HFFc6 (cell line): ENCODE measurements at regions not wholly inside any gene's neighbourhood (a gene's known extent, or its start where the extent isn't known, plus 50 kb on each side); places are given as distances from the start of the nearest gene placed in this dataset.

Source experiments
- DNase-seq: peaks from one replicate; pipeline ENCODE4 v3.0.0-alpha.2; 2018
- H3K27ac Mint-ChIP-seq: 2 replicates; pipeline ENCODE4 v1.8.0; 2020; ENCODE audit warnings: mild to moderate bottlenecking, mixed read lengths
- H3K27me3 Mint-ChIP-seq: 2 replicates; pipeline ENCODE4 v1.8.0; 2021; ENCODE audit warnings: mild to moderate bottlenecking, moderate library complexity, mixed read lengths; ENCODE audit not compliant: insufficient read depth
- H3K36me3 Mint-ChIP-seq: 2 replicates; pipeline ENCODE4 v1.8.0; 2021; ENCODE audit warnings: low read depth, mixed read lengths
- H3K4me1 Mint-ChIP-seq: 2 replicates; pipeline ENCODE4 v1.8.0; 2020; ENCODE audit warnings: low read depth, mixed read lengths
- H3K4me3 Mint-ChIP-seq: 2 replicates; pipeline ENCODE4 v1.8.0; 2020; ENCODE audit warnings: mild to moderate bottlenecking, moderate library complexity, mixed read lengths
- H3K9me3 Mint-ChIP-seq: 2 replicates; pipeline ENCODE4 v1.8.0; 2020; ENCODE audit warnings: mild to moderate bottlenecking, mixed read lengths
- CTCF ChIP-seq: fragments of 200-600 bp; sonication (generic); IDR thresholded peaks from 2 replicates; pipeline ENCODE4 v1.5.0; 2021; ENCODE audit warnings: antibody characterized with exemption, mild to moderate bottlenecking

- no peak overlapping the region for H3K4me3 Mint-ChIP-seq
- no peak for DNase-seq
- no peak for TF ChIP-seq CTCF
- H3K4me1 Mint-ChIP-seq: no peaks in the 10 kb centered on the region
- H3K36me3 Mint-ChIP-seq: no peaks in the 10 kb centered on the region; the same call in 1 of the 2 replicates
- peaks cover 20% of the 10 kb centered on the region for H3K9me3 Mint-ChIP-seq
- H3K27me3 Mint-ChIP-seq: no peaks in the 10 kb centered on the region; the same call in none of the 2 replicates
- no peak overlapping the region for H3K27ac Mint-ChIP-seq
These were observed 85.1 kb upstream of the SDK1 start for GRCh38 chr7:3215624-3216585.

DNA sequence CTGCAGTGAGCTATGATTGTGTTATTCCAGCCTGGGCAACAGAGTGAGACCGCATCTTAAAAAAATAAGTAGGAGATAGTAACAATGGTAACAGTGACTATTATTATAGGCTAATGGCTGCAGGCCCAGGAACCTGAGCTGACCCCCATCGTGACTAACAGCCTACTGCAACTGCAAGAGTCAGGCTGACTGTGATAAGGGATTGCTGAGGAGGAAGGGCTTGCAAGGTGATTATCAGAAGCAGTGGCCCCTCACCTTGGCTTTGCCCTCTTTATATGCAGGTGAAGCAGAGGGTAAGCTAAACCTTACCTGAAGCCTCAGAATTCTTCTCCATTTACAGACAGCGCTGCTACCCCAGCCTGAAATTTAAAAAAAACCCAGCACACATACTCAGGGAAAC is 83.9 kb upstream of the SDK1 start:
- H3K4me1 Mint-ChIP-seq: no peaks in the 10 kb centered on the region
- no peak overlapping the region for H3K4me3 Mint-ChIP-seq
- H3K9me3 Mint-ChIP-seq: peaks cover 15% of the 10 kb centered on the region
- H3K36me3 Mint-ChIP-seq: no peaks in the 10 kb centered on the region; the same call in 1 of the 2 replicates
- DNase-seq: no peak
- no peak for TF ChIP-seq CTCF
- H3K27me3 Mint-ChIP-seq: no peaks in the 10 kb centered on the region; the same call in 1 of the 2 replicates
- no peak overlapping the region for H3K27ac Mint-ChIP-seq

GRCh38 chr7:3218411-3219225 is 82.4 kb upstream of the SDK1 start:
- H3K9me3 Mint-ChIP-seq: peaks cover 12% of the 10 kb centered on the region
- no peak overlapping the region for H3K4me3 Mint-ChIP-seq
- no peaks in the 10 kb centered on the region for H3K4me1 Mint-ChIP-seq
- no peaks in the 10 kb centered on the region; the same call in 1 of the 2 replicates for H3K27me3 Mint-ChIP-seq
- H3K27ac Mint-ChIP-seq: no peak overlapping the region
- no peak for TF ChIP-seq CTCF
- no peak for DNase-seq
- H3K36me3 Mint-ChIP-seq: no peaks in the 10 kb centered on the region

DNA sequence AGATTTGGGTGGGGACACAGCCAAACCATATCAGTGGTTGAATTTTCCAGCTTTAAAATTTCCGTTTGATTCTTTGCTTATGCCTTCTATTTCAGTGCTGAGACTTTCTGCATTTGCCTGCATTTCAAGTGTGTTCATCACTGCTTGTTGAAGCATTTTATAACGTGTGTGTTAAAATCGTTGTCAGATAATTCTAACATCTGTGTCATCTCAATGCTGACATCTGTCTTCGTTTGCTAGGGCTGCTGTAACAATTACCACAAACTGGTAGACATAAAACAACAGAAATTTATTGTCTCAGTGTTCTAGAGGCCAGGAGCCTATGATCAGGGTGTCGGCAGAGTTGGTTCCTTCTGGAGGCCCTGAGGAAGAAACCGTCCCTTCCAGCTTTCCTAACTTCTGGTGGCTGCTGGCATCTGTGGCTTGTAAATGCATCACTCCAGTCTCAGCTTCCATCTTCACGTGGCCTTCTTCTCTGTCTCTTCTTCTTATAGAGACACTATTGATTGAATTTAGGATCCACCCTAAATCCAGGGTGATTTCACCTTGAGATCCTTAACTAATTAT is 71.1 kb upstream of the SDK1 start:
- Mint-ChIP-seq H3K36me3 (no peaks in the 10 kb centered on the region), H3K4me1 (no peaks in the 10 kb centered on the region), H3K27ac (no peak overlapping the region), H3K9me3 (peaks cover 39% of the 10 kb centered on the region), H3K27me3 (peaks cover 2% of the 10 kb centered on the region), H3K4me3 (no peak overlapping the region)
- DNase-seq: no peak
- no peak for TF ChIP-seq CTCF

DNA sequence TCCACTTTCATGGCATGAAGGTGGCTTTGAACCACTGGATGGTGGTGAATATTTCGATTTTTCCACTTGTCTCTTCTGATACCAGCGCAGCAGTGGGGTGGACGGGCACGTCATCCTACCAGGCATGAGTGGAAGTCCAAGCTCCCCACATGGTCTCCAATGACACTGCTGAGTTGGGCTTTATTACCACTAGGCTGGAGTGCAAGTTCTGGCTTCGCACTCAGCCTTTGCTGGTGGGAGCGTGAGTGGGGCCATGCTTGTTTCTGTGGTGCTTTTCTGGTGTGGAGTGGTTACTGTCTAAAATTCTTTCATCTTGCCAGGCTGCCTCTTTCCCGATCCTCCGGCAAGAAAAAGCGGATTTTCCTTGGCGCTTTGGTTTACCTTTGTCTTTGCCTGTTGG is 70.1 kb upstream of the SDK1 start:
- no peaks in the 10 kb centered on the region; the same call in 1 of the 2 replicates for H3K27me3 Mint-ChIP-seq

More for the DNA sequence above, 70.1 kb upstream of the SDK1 start:
- H3K4me3 Mint-ChIP-seq: no peak overlapping the region
- no peak for TF ChIP-seq CTCF
- no peak for DNase-seq
- peaks cover 46% of the 10 kb centered on the region for H3K9me3 Mint-ChIP-seq
- H3K36me3 Mint-ChIP-seq: no peaks in the 10 kb centered on the region; the same call in 1 of the 2 replicates
- no peak overlapping the region for H3K27ac Mint-ChIP-seq
- no peaks in the 10 kb centered on the region for H3K4me1 Mint-ChIP-seq
